GM23338 (cell line): ENCODE measurements at regions not wholly inside any gene's neighbourhood (a gene's known extent, or its start where the extent isn't known, plus 50 kb on each side); places are given as distances from the start of the nearest gene placed in this dataset.

ENCODE experiments used
- ATAC-seq: fragments of 200-7000 bp; cut with Tn5 transposase; 3 replicates; pipeline ENCODE4 v1.9.1; 2020
- DNase-seq: peaks from one replicate; pipeline ENCODE4 v3.0.0-alpha.2; 2015; ENCODE audit warnings: low spot score
- H2AFZ ChIP-seq: fragments of 200-600 bp; sonication (generic); 2 replicates; pipeline ENCODE4 v1.8.0; 2016; ENCODE audit warnings: antibody characterized with exemption, mild to moderate bottlenecking, moderate library complexity
- H3F3A ChIP-seq: fragments of 200-600 bp; sonication (generic); replicated peaks from 2 replicates; pipeline ENCODE4 v1.8.0; 2017; ENCODE audit warnings: antibody characterized with exemption, mixed run types, low read depth
- H3K27ac ChIP-seq: fragments of 200-600 bp; sonication (generic); 2 replicates; pipeline ENCODE4 v1.6.1; 2016; ENCODE audit warnings: low read depth
- H3K27me3 ChIP-seq: fragments of 200-600 bp; sonication (generic); 2 replicates; pipeline ENCODE4 v1.8.0; 2016; ENCODE audit warnings: mild to moderate bottlenecking, mixed run types, moderate library complexity; ENCODE audit not compliant: insufficient read depth
- H3K36me3 ChIP-seq: fragments of 200-600 bp; sonication (generic); 2 replicates; pipeline ENCODE4 v1.8.0; 2016; ENCODE audit warnings: mild to moderate bottlenecking; ENCODE audit not compliant: insufficient read depth
- H3K4me1 ChIP-seq: fragments of 200-600 bp; sonication (generic); 2 replicates; pipeline ENCODE4 v1.8.0; 2016; ENCODE audit warnings: mild to moderate bottlenecking, moderate library complexity; ENCODE audit not compliant: insufficient read depth
- H3K4me2 ChIP-seq: fragments of 200-600 bp; sonication (generic); 2 replicates; pipeline ENCODE4 v1.7.1; 2017; ENCODE audit warnings: mixed run types
- H3K4me3 ChIP-seq: fragments of 200-600 bp; sonication (generic); 2 replicates; pipeline ENCODE4 v1.6.1; 2016; ENCODE audit warnings: mixed run types
- H3K79me2 ChIP-seq: fragments of 200-600 bp; sonication (generic); replicated peaks from 2 replicates; pipeline ENCODE4 v1.8.0; 2017; ENCODE audit warnings: mild to moderate bottlenecking; ENCODE audit not compliant: insufficient read depth
- H3K9me2 ChIP-seq: fragments of 200-600 bp; sonication (generic); 2 replicates; pipeline ENCODE4 v1.8.0; 2017; ENCODE audit not compliant: insufficient read depth
- H4K20me1 ChIP-seq: fragments of 200-600 bp; sonication (generic); replicated peaks from 2 replicates; pipeline ENCODE4 v1.8.0; 2017; ENCODE audit warnings: mild to moderate bottlenecking; ENCODE audit not compliant: insufficient read depth
- H3K27ac Mint-ChIP-seq: 2 replicates; pipeline ENCODE4 v1.8.0; 2020; ENCODE audit warnings: inconsistent platforms, mild to moderate bottlenecking, moderate library complexity, mixed read lengths
- H3K27me3 Mint-ChIP-seq: 3 replicates; pipeline ENCODE4 v1.8.0; 2022; ENCODE audit warnings: low read depth, mild to moderate bottlenecking, moderate library complexity, mixed read lengths, inconsistent platforms; ENCODE audit not compliant: insufficient read depth, poor library complexity
- H3K36me3 Mint-ChIP-seq: 3 replicates; pipeline ENCODE4 v1.8.0; 2021; ENCODE audit warnings: low read depth, mild to moderate bottlenecking, inconsistent platforms, moderate library complexity, mixed read lengths
- H3K4me1 Mint-ChIP-seq: 3 replicates; pipeline ENCODE4 v1.8.0; 2020; ENCODE audit warnings: mild to moderate bottlenecking, inconsistent platforms, mixed read lengths
- H3K4me3 Mint-ChIP-seq: 3 replicates; pipeline ENCODE4 v1.8.0; 2021; ENCODE audit warnings: moderate library complexity, mild to moderate bottlenecking, inconsistent platforms, mixed read lengths
- H3K9me3 Mint-ChIP-seq: 3 replicates; pipeline ENCODE4 v1.8.0; 2020; ENCODE audit warnings: moderate library complexity, mild to moderate bottlenecking, inconsistent platforms, mixed read lengths
- CREB1 ChIP-seq: fragments of 250-450 bp; sonication (Bioruptor Pico); IDR thresholded peaks from 2 replicates; pipeline ENCODE4 v1.5.0; 2020; ENCODE audit warnings: low read depth, mild to moderate bottlenecking, moderate library complexity
- CTCF ChIP-seq, 2 experiments: fragments of 200-600 bp in 1 of 2; sonication (generic) in 1 of 2; conservative IDR thresholded peaks; 2 replicates each; pipeline versions ENCODE4 v1.5.1 to v1.6.1; 2016 to 2017; ENCODE audit warnings: antibody characterized with exemption in 2 of 2, low read depth in 2 of 2, mild to moderate bottlenecking in 2 of 2, moderate library complexity in 1 of 2
- ETS1 ChIP-seq: IDR thresholded peaks from 2 replicates; pipeline ENCODE4 v1.6.1; 2016; ENCODE audit warnings: antibody characterized with exemption
- EZH2 ChIP-seq: fragments of 200-600 bp; sonication (generic); IDR thresholded peaks from one replicate; pipeline ENCODE4 v1.8.0; 2017; ENCODE audit warnings: antibody characterized with exemption, mild to moderate bottlenecking, low read depth; ENCODE audit not compliant: unreplicated experiment
- EZH2phosphoT487 ChIP-seq: fragments of 200-600 bp; sonication (generic); IDR thresholded peaks from one replicate; pipeline ENCODE4 v1.8.1; 2018; ENCODE audit warnings: antibody characterized with exemption; ENCODE audit not compliant: unreplicated experiment
- JUNB ChIP-seq: IDR thresholded peaks from one replicate; pipeline ENCODE4 v1.6.1; 2016; ENCODE audit warnings: antibody characterized with exemption; ENCODE audit not compliant: unreplicated experiment
- NANOG ChIP-seq: IDR thresholded peaks from 2 replicates; pipeline ENCODE4 v1.6.1; 2016; ENCODE audit warnings: antibody characterized with exemption, borderline replicate concordance
- POLR2AphosphoS5 ChIP-seq: IDR thresholded peaks from 2 replicates; pipeline ENCODE4 v1.6.1; 2016; ENCODE audit warnings: antibody characterized with exemption, low read depth
- REST ChIP-seq: IDR thresholded peaks from one replicate; pipeline ENCODE4 v1.6.1; 2018; ENCODE audit warnings: antibody characterized with exemption; ENCODE audit not compliant: unreplicated experiment
- STAT1 ChIP-seq: IDR thresholded peaks from one replicate; pipeline ENCODE4 v1.6.1; 2016; ENCODE audit warnings: antibody characterized with exemption; ENCODE audit not compliant: unreplicated experiment
- ZNF114 ChIP-seq: fragments of 250-450 bp; sonication (Bioruptor Pico); IDR thresholded peaks from 2 replicates; pipeline ENCODE4 v1.5.0; 2020; ENCODE audit warnings: mild to moderate bottlenecking, moderate library complexity
- ZNF331 ChIP-seq: fragments of 250-450 bp; sonication (Bioruptor Pico); IDR thresholded peaks from 2 replicates; pipeline ENCODE4 v1.5.0; 2020; ENCODE audit warnings: low read depth, mild to moderate bottlenecking, moderate library complexity
- ZNF462 ChIP-seq: fragments of 250-450 bp; sonication (Bioruptor Pico); IDR thresholded peaks from 2 replicates; pipeline ENCODE4 v1.5.0; 2020; ENCODE audit warnings: mild to moderate bottlenecking, moderate library complexity

DNA sequence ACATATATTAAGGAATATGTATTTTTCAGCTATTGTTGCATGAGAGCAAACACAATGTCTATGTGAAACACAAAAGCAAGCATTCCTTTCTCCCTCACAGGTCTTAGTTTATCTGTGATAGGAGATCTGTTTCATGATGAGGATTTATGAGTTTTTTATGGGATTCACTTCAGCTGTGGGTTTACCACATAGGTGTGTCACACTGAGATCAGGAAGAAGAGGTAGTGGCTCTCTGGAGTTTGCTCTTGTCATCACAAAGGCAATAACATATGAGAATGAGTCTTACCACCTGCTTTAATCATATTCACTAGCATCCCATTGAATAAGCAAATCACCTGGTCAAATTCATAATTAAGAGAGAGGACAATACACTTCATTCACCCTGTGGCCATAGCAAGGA lies 960.3 kb upstream of the SLC39A10 start:
- no peak for ATAC-seq
- Mint-ChIP-seq H3K9me3 (no peaks in the 10 kb centered on the region; the same call in 1 of the 3 replicates), H3K27me3 (no peaks in the 10 kb centered on the region), H3K36me3 (no peaks in the 10 kb centered on the region), H3K4me3 (no peak overlapping the region), H3K4me1 (no peaks in the 10 kb centered on the region), H3K27ac (no peak overlapping the region)
- H4K20me1 ChIP-seq: no peaks in the 10 kb centered on the region
- TF ChIP-seq STAT1 (no peak), JUNB (no peak), NANOG (no peak), EZH2phosphoT487 (no peak), CREB1 (CRISPR knock-in tag) (no peak), POLR2AphosphoS5 (no peak), ZNF331 (CRISPR knock-in tag) (no peak), ZNF114 (CRISPR knock-in tag) (no peak), REST (no peak), EZH2 (no peak), CTCF (conservative IDR thresholded peaks at IDR 0.05; ENCODE audit: low read depth in 2 of 2) (no peak), ETS1 (no peak), ZNF462 (no peak)
- H3K4me3 ChIP-seq: no peak overlapping the region
- no peak overlapping the region for H3K27ac ChIP-seq
- H2AFZ ChIP-seq: no peak overlapping the region
- no peaks in the 10 kb centered on the region for H3K79me2 ChIP-seq
- no peaks in the 10 kb centered on the region for H3F3A ChIP-seq
- DNase-seq: no peak
- 0 out of 2 replicates have a peak, but pooled peaks cover under 1% of the 10 kb centered on the region for H3K9me2 ChIP-seq
- H3K27me3 ChIP-seq: no peaks in the 10 kb centered on the region
- no peak overlapping the region for H3K4me2 ChIP-seq
- no peaks in the 10 kb centered on the region for H3K4me1 ChIP-seq
- H3K36me3 ChIP-seq: no peaks in the 10 kb centered on the region
